Natural killer cell (primary cell): ENCODE measurements at regions not wholly inside any gene's neighbourhood (a gene's known extent, or its start where the extent isn't known, plus 50 kb on each side); places are given as distances from the start of the nearest gene placed in this dataset.

Source experiments
- ATAC-seq, 3 donors: fragments of 150-1000 bp in 2 of 3; fragments of 200-7000 bp in 1 of 3; cut with Tn5 transposase; 1 replicate in 1 of 3; 2 replicates in 2 of 3; pipeline ENCODE4 v1.10.0; 2021; ENCODE audit warnings: mild to moderate bottlenecking in 2 of 3, moderate library complexity in 2 of 3
- DNase-seq, 2 donors: peaks; one replicate each; pipeline versions ENCODE4 v3.0.0 to v3.0.0-alpha.2; 2013 to 2021; ENCODE audit warnings: mixed read lengths in 1 of 2
- H3K27ac ChIP-seq: one replicate; pipeline ENCODE4 v1.5.1; 2013; ENCODE audit warnings: mild to moderate bottlenecking, low read length
- H3K27me3 ChIP-seq: one replicate; pipeline ENCODE4 v1.6.1; 2013; ENCODE audit warnings: low read length; ENCODE audit not compliant: control insufficient read depth, insufficient read depth
- H3K36me3 ChIP-seq: one replicate; pipeline ENCODE4 v1.6.1; 2013; ENCODE audit warnings: low read length; ENCODE audit not compliant: control insufficient read depth, insufficient read depth
- H3K4me1 ChIP-seq: one replicate; pipeline ENCODE4 v1.6.1; 2013; ENCODE audit warnings: low read length; ENCODE audit not compliant: control insufficient read depth, insufficient read depth
- H3K4me3 ChIP-seq: one replicate; pipeline ENCODE4 v1.5.1; 2013; ENCODE audit warnings: low read length
- H3K9me3 ChIP-seq: one replicate; pipeline ENCODE4 v1.6.1; 2013; ENCODE audit warnings: low read length; ENCODE audit not compliant: control insufficient read depth, insufficient read depth
- H3K27ac Mint-ChIP-seq, 2 donors: one replicate each; pipeline ENCODE4 v1.8.0; 2022; ENCODE audit warnings: mild to moderate bottlenecking in 2 of 2, mixed read lengths in 2 of 2, moderate library complexity in 1 of 2
- H3K27me3 Mint-ChIP-seq, 2 donors: one replicate each; pipeline ENCODE4 v1.8.0; 2022; ENCODE audit warnings: low read depth in 2 of 2, mixed read lengths in 2 of 2
- H3K36me3 Mint-ChIP-seq: one replicate; pipeline ENCODE4 v1.8.0; 2022; ENCODE audit warnings: mixed read lengths
- H3K4me1 Mint-ChIP-seq, 2 donors: one replicate each; pipeline ENCODE4 v1.8.0; 2022; ENCODE audit warnings: mixed read lengths in 2 of 2
- H3K4me3 Mint-ChIP-seq: one replicate; pipeline ENCODE4 v1.8.0; 2022; ENCODE audit warnings: mild to moderate bottlenecking, moderate library complexity, mixed read lengths
- H3K9me3 Mint-ChIP-seq, 2 donors: one replicate each; pipeline ENCODE4 v1.8.0; 2022; ENCODE audit warnings: mixed read lengths in 2 of 2
- CTCF ChIP-seq: fragments of 200-600 bp; IDR thresholded peaks from one replicate; pipeline ENCODE4 v1.8.0; 2022; ENCODE audit warnings: antibody characterized with exemption
- WGBS: methylation state at CpG from one replicate; pipeline ENCODE4 v1.1.7; 2013; ENCODE audit warnings: missing lambda C conversion rate; ENCODE audit not compliant: insufficient coverage; 5-methylcytosine and 5-hydroxymethylcytosine counted together
- intact Hi-C: fragments of 100-400 bp; cut with micrococcal nuclease; formaldehyde crosslinking; loops from one replicate; pipeline ENCODE4 v1.14.2; 2022

- Mint-ChIP-seq H3K27me3 (peaks cover 4 to 25% of the 10 kb centered on the region in 2 donors), H3K4me3 (no peak overlapping the region), H3K36me3 (no peaks in the 10 kb centered on the region), H3K9me3 (no peaks in the 10 kb centered on the region), H3K4me1 (no peaks in the 10 kb centered on the region), H3K27ac (no peak overlapping the region)
- H3K4me3 ChIP-seq = no peak overlapping the region
- no peaks in the 10 kb centered on the region for H3K9me3 ChIP-seq
- DNase-seq (no peak), ATAC-seq (no peak)
- H3K27ac ChIP-seq = no peak overlapping the region
- no peaks in the 10 kb centered on the region for H3K27me3 ChIP-seq
- intact Hi-C loops = no loop called here
- H3K4me1 ChIP-seq = no peaks in the 10 kb centered on the region
- 94% methylated on average over 2 of the region's 2 CpGs for WGBS
- H3K36me3 ChIP-seq = no peaks in the 10 kb centered on the region
- no peak for TF ChIP-seq CTCF
These were observed 52.8 kb downstream of the PPP1R2C start for GRCh38 chrX:42725196-42725595.

GRCh38 chrX:42720209-42720608, 57.8 kb downstream of the PPP1R2C start:
- intact Hi-C loops = no loop called here
- H3K27ac Mint-ChIP-seq = no peak overlapping the region

GRCh38 chrX:42715701-42716262, 62.2 kb downstream of the PPP1R2C start:
- H3K9me3 Mint-ChIP-seq = no peaks in the 10 kb centered on the region
- no peak overlapping the region for H3K4me3 ChIP-seq
- H3K9me3 ChIP-seq = no peaks in the 10 kb centered on the region
- no peaks in the 10 kb centered on the region for H3K36me3 ChIP-seq
- no peaks in the 10 kb centered on the region for H3K36me3 Mint-ChIP-seq
- peaks cover 3 to 29% of the 10 kb centered on the region in 2 donors for H3K27me3 Mint-ChIP-seq
- H3K4me1 ChIP-seq = peaks cover 5% of the 10 kb centered on the region
- H3K4me3 Mint-ChIP-seq = no peak overlapping the region
- TF ChIP-seq CTCF = no peak
- no peak overlapping the region for H3K27ac Mint-ChIP-seq
- peaks cover 5% of the 10 kb centered on the region in 2 donors for H3K4me1 Mint-ChIP-seq
- 79% methylated on average over 5 of the region's 8 CpGs for WGBS
- no peak for DNase-seq
- intact Hi-C loops = no loop called here
- no peak overlapping the region for H3K27ac ChIP-seq
- no peaks in the 10 kb centered on the region for H3K27me3 ChIP-seq
- ATAC-seq = no peak

More at GRCh38 chrX:42720209-42720608, 57.8 kb downstream of the PPP1R2C start:
- no peak overlapping the region for H3K27ac ChIP-seq
- ATAC-seq = no peak
- Mint-ChIP-seq H3K4me3 (no peak overlapping the region), H3K9me3 (no peaks in the 10 kb centered on the region), H3K36me3 (no peaks in the 10 kb centered on the region), H3K4me1 (peaks cover 5% of the 10 kb centered on the region in 2 donors), H3K27me3 (peaks cover 0 to 21% of the 10 kb centered on the region in 2 donors)
- H3K36me3 ChIP-seq = no peaks in the 10 kb centered on the region
- H3K27me3 ChIP-seq = no peaks in the 10 kb centered on the region
- 60% methylated on average over 4 of the region's 4 CpGs for WGBS
- peaks cover 1% of the 10 kb centered on the region for H3K4me1 ChIP-seq
- no peak overlapping the region for H3K4me3 ChIP-seq
- no peak for DNase-seq
- TF ChIP-seq CTCF = no peak
- no peaks in the 10 kb centered on the region for H3K9me3 ChIP-seq
